ENCODE measurements at regions not wholly inside any gene's neighbourhood (a gene's known extent, or its start where the extent isn't known, plus 50 kb on each side); places are given as distances from the start of the nearest gene placed in this dataset.

GRCh38 chr3:193947596-193947995 lies 188.4 kb upstream of the HES1 start:
- DNase-seq (ENCODE audit: low spot score) (no peak), ATAC-seq (ENCODE audit: low read depth) (no peak)
- Histone ChIP-seq H3K9me3 (ENCODE audit: severe bottlenecking) (peaks cover 3% of the 10 kb centered on the region), H3K4me1 (ENCODE audit: insufficient read depth, poor library complexity, severe bottlenecking) (peaks cover 13% of the 10 kb centered on the region), H3K4me3 (ENCODE audit: severe bottlenecking) (no peak overlapping the region), H3K36me3 (ENCODE audit: low read depth) (no peaks in the 10 kb centered on the region), H3K27ac (ENCODE audit: poor library complexity, severe bottlenecking) (no peak overlapping the region), H3K27me3 (ENCODE audit: insufficient read depth, poor library complexity, severe bottlenecking) (no peaks in the 10 kb centered on the region)
- TF ChIP-seq CTCF (IDR thresholded peaks at IDR 0.05; ENCODE audit: poor library complexity, severe bottlenecking), result no peak

- DNase-seq (ENCODE audit: low spot score), result no peak
- no peak overlapping the region for H3K27ac ChIP-seq (ENCODE audit: poor library complexity, severe bottlenecking)
- no peak for TF ChIP-seq CTCF (IDR thresholded peaks at IDR 0.05; ENCODE audit: poor library complexity, severe bottlenecking)
- no peaks in the 10 kb centered on the region for H3K27me3 ChIP-seq (ENCODE audit: insufficient read depth, poor library complexity, severe bottlenecking)
- H3K36me3 ChIP-seq (ENCODE audit: low read depth), result no peaks in the 10 kb centered on the region
- no peak overlapping the region for H3K4me3 ChIP-seq (ENCODE audit: severe bottlenecking)
- H3K9me3 ChIP-seq (ENCODE audit: severe bottlenecking), result peaks cover 3% of the 10 kb centered on the region
- H3K4me1 ChIP-seq (ENCODE audit: insufficient read depth, poor library complexity, severe bottlenecking), result peaks cover 16% of the 10 kb centered on the region
- no peak for ATAC-seq (ENCODE audit: low read depth)
These were observed 187.5 kb upstream of the HES1 start for GRCh38 chr3:193948459-193948858.

DNA sequence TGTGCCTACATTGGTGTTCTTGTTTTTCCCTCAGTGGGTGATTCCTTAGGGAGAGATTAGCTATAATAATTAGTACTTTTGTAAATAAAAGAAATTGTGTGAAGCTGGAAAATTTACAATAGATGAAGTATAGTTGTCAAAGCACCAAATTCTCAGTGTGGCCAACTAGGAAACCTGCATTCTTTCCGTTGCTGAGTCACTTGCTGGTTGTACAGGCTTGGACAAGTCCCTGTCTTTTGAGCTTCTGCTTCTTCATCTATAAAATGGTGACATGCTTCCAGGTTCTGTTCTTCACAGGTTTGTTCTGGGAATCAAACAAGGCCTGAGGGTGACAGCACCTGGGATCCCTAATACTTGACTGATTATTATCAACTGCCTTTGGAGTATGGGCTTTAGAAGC lies 184.1 kb upstream of the HES1 start:
- H3K4me3 ChIP-seq (ENCODE audit: severe bottlenecking), result no peak overlapping the region
- H3K4me1 ChIP-seq (ENCODE audit: insufficient read depth, poor library complexity, severe bottlenecking), result peaks cover 16% of the 10 kb centered on the region
- ATAC-seq (ENCODE audit: low read depth) (peak; percentile 77), DNase-seq (ENCODE audit: low spot score) (no peak)
- TF ChIP-seq CTCF (IDR thresholded peaks at IDR 0.05; ENCODE audit: poor library complexity, severe bottlenecking), result no peak
- H3K9me3 ChIP-seq (ENCODE audit: severe bottlenecking), result peaks cover 16% of the 10 kb centered on the region
- H3K27ac ChIP-seq (ENCODE audit: poor library complexity, severe bottlenecking), result peak overlapping the region; percentile 47
- no peaks in the 10 kb centered on the region for H3K36me3 ChIP-seq (ENCODE audit: low read depth)
- H3K27me3 ChIP-seq (ENCODE audit: insufficient read depth, poor library complexity, severe bottlenecking), result no peaks in the 10 kb centered on the region

DNA sequence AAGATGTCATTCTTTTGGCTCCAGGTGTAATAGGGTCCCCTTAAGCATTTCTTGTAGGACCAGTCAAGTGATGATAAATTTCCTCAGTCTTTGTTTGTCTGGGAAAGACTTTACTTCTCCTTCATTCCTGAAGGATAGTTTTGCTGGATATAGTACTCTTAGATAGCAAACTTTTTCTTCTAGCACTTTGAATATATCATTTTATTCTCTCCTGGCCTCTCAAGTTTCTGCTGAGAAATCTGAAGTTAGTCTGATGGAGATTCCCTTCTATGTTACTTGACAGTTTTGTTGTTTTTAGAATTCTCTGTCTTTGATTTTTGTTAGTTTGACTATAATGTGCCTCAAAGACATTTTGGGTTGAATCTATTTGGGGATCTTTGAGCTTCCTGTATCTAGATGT lies 181.2 kb upstream of the HES1 start:
- no peak for ATAC-seq (ENCODE audit: low read depth)

More for the DNA sequence above, 181.2 kb upstream of the HES1 start:
- Histone ChIP-seq H3K27ac (ENCODE audit: poor library complexity, severe bottlenecking) (no peak overlapping the region), H3K4me1 (ENCODE audit: insufficient read depth, poor library complexity, severe bottlenecking) (peaks cover 16% of the 10 kb centered on the region), H3K27me3 (ENCODE audit: insufficient read depth, poor library complexity, severe bottlenecking) (no peaks in the 10 kb centered on the region), H3K36me3 (ENCODE audit: low read depth) (no peaks in the 10 kb centered on the region), H3K9me3 (ENCODE audit: severe bottlenecking) (peaks cover 16% of the 10 kb centered on the region), H3K4me3 (ENCODE audit: severe bottlenecking) (no peak overlapping the region)
- no peak for DNase-seq (ENCODE audit: low spot score)
- TF ChIP-seq CTCF (IDR thresholded peaks at IDR 0.05; ENCODE audit: poor library complexity, severe bottlenecking), result no peak

Data from RWPE2 (cell line).